Upper lobe of right lung (tissue), 1 donor: ENCODE measurements at regions not wholly inside any gene's neighbourhood (a gene's known extent, or its start where the extent isn't known, plus 50 kb on each side); places are given as distances from the start of the nearest gene placed in this dataset.

Source experiments
- ATAC-seq: fragments of 200-7000 bp; cut with Tn5 transposase; one replicate; pipeline ENCODE4 v1.9.1; 2020; ENCODE audit warnings: mild to moderate bottlenecking, moderate library complexity
- DNase-seq: peaks from one replicate; pipeline ENCODE4 v3.0.0-alpha.2; 2020
- H3K27ac ChIP-seq: fragments of 200-600 bp; one replicate; pipeline ENCODE4 v1.8.0; 2022
- H3K27me3 ChIP-seq: fragments of 200-600 bp; one replicate; pipeline ENCODE4 v1.8.0; 2022; ENCODE audit warnings: mild to moderate bottlenecking
- H3K36me3 ChIP-seq: fragments of 200-600 bp; one replicate; pipeline ENCODE4 v1.8.0; 2022
- H3K4me1 ChIP-seq: fragments of 200-600 bp; one replicate; pipeline ENCODE4 v1.8.0; 2022
- H3K4me3 ChIP-seq: fragments of 200-600 bp; one replicate; pipeline ENCODE4 v1.8.0; 2022; ENCODE audit warnings: mild to moderate bottlenecking
- H3K9me3 ChIP-seq: fragments of 200-600 bp; one replicate; pipeline ENCODE4 v1.8.0; 2022
- CTCF ChIP-seq: fragments of 200-600 bp; IDR thresholded peaks from one replicate; pipeline ENCODE4 v1.8.0; 2022; ENCODE audit warnings: antibody characterized with exemption
- intact Hi-C: fragments of 100-400 bp; cut with DNase I; formaldehyde crosslinking; loops from one replicate; pipeline ENCODE4 v1.11.0; 2022
- donor health status: DM: no; HTN: yes; CAD: no; lungs with severe emphysema.

GRCh38 chrX:129039176-129039575 lies 484.1 kb downstream of the SMARCA1 start:
- no peaks in the 10 kb centered on the region for H3K4me1 ChIP-seq

GRCh38 chrX:129037389-129037788 lies 485.9 kb downstream of the SMARCA1 start:
- Histone ChIP-seq H3K9me3 (no peaks in the 10 kb centered on the region), H3K27ac (no peak overlapping the region), H3K4me3 (no peak overlapping the region), H3K36me3 (no peaks in the 10 kb centered on the region), H3K27me3 (no peaks in the 10 kb centered on the region), H3K4me1 (no peaks in the 10 kb centered on the region)
- ATAC-seq = no peak
- intact Hi-C loops = no loop called here
- TF ChIP-seq CTCF = no peak
- DNase-seq = no peak

More at GRCh38 chrX:129039176-129039575, 484.1 kb downstream of the SMARCA1 start:
- Histone ChIP-seq H3K9me3 (no peaks in the 10 kb centered on the region), H3K27ac (no peak overlapping the region), H3K27me3 (no peaks in the 10 kb centered on the region), H3K4me3 (no peak overlapping the region), H3K36me3 (no peaks in the 10 kb centered on the region)
- TF ChIP-seq CTCF = no peak
- ATAC-seq (no peak), DNase-seq (no peak)
- intact Hi-C loops = no loop called here

- Histone ChIP-seq H3K27me3 (no peaks in the 10 kb centered on the region), H3K27ac (no peak overlapping the region), H3K36me3 (no peaks in the 10 kb centered on the region), H3K4me3 (no peak overlapping the region), H3K4me1 (no peaks in the 10 kb centered on the region), H3K9me3 (no peaks in the 10 kb centered on the region)
- no peak for TF ChIP-seq CTCF
- ATAC-seq (no peak), DNase-seq (no peak)
- intact Hi-C loops = no loop called here
Measured at GRCh38 chrX:129035180-129035579, 488.1 kb downstream of the SMARCA1 start.

- intact Hi-C loops = no loop called here
- Histone ChIP-seq H3K27ac (no peak overlapping the region), H3K27me3 (no peaks in the 10 kb centered on the region), H3K9me3 (no peaks in the 10 kb centered on the region), H3K4me1 (no peaks in the 10 kb centered on the region), H3K4me3 (no peak overlapping the region), H3K36me3 (no peaks in the 10 kb centered on the region)
- TF ChIP-seq CTCF = no peak
- ATAC-seq = no peak
- DNase-seq = no peak
Measured at GRCh38 chrX:129034196-129034595, 489.1 kb downstream of the SMARCA1 start.

- no peaks in the 10 kb centered on the region for H3K27me3 ChIP-seq
- H3K27ac ChIP-seq = no peak overlapping the region
- DNase-seq (no peak), ATAC-seq (no peak)
- no peaks in the 10 kb centered on the region for H3K9me3 ChIP-seq
- H3K4me1 ChIP-seq = no peaks in the 10 kb centered on the region
- intact Hi-C loops = no loop called here
- no peaks in the 10 kb centered on the region for H3K36me3 ChIP-seq
- no peak for TF ChIP-seq CTCF
- no peak overlapping the region for H3K4me3 ChIP-seq
Measured at GRCh38 chrX:129026202-129026601, 497.1 kb downstream of the SMARCA1 start.

GRCh38 chrX:129025376-129025775 lies 497.9 kb downstream of the SMARCA1 start:
- intact Hi-C loops = no loop called here
- no peak for TF ChIP-seq CTCF
- H3K4me3 ChIP-seq = no peak overlapping the region

More at GRCh38 chrX:129025376-129025775, 497.9 kb downstream of the SMARCA1 start:
- Histone ChIP-seq H3K4me1 (no peaks in the 10 kb centered on the region), H3K36me3 (no peaks in the 10 kb centered on the region), H3K27ac (no peak overlapping the region), H3K27me3 (no peaks in the 10 kb centered on the region), H3K9me3 (no peaks in the 10 kb centered on the region)
- no peak for DNase-seq
- ATAC-seq = no peak
